GM23338 (cell line): ENCODE measurements at regions not wholly inside any gene's neighbourhood (a gene's known extent, or its start where the extent isn't known, plus 50 kb on each side); places are given as distances from the start of the nearest gene placed in this dataset.

Experiments
- ATAC-seq: fragments of 200-7000 bp; cut with Tn5 transposase; 3 replicates; pipeline ENCODE4 v1.9.1; 2020
- DNase-seq: peaks from one replicate; pipeline ENCODE4 v3.0.0-alpha.2; 2015; ENCODE audit warnings: low spot score
- H2AFZ ChIP-seq: fragments of 200-600 bp; sonication (generic); 2 replicates; pipeline ENCODE4 v1.8.0; 2016; ENCODE audit warnings: antibody characterized with exemption, mild to moderate bottlenecking, moderate library complexity
- H3F3A ChIP-seq: fragments of 200-600 bp; sonication (generic); replicated peaks from 2 replicates; pipeline ENCODE4 v1.8.0; 2017; ENCODE audit warnings: antibody characterized with exemption, mixed run types, low read depth
- H3K27ac ChIP-seq: fragments of 200-600 bp; sonication (generic); 2 replicates; pipeline ENCODE4 v1.6.1; 2016; ENCODE audit warnings: low read depth
- H3K27me3 ChIP-seq: fragments of 200-600 bp; sonication (generic); 2 replicates; pipeline ENCODE4 v1.8.0; 2016; ENCODE audit warnings: mild to moderate bottlenecking, mixed run types, moderate library complexity; ENCODE audit not compliant: insufficient read depth
- H3K36me3 ChIP-seq: fragments of 200-600 bp; sonication (generic); 2 replicates; pipeline ENCODE4 v1.8.0; 2016; ENCODE audit warnings: mild to moderate bottlenecking; ENCODE audit not compliant: insufficient read depth
- H3K4me1 ChIP-seq: fragments of 200-600 bp; sonication (generic); 2 replicates; pipeline ENCODE4 v1.8.0; 2016; ENCODE audit warnings: mild to moderate bottlenecking, moderate library complexity; ENCODE audit not compliant: insufficient read depth
- H3K4me2 ChIP-seq: fragments of 200-600 bp; sonication (generic); 2 replicates; pipeline ENCODE4 v1.7.1; 2017; ENCODE audit warnings: mixed run types
- H3K4me3 ChIP-seq: fragments of 200-600 bp; sonication (generic); 2 replicates; pipeline ENCODE4 v1.6.1; 2016; ENCODE audit warnings: mixed run types
- H3K79me2 ChIP-seq: fragments of 200-600 bp; sonication (generic); replicated peaks from 2 replicates; pipeline ENCODE4 v1.8.0; 2017; ENCODE audit warnings: mild to moderate bottlenecking; ENCODE audit not compliant: insufficient read depth
- H3K9me2 ChIP-seq: fragments of 200-600 bp; sonication (generic); 2 replicates; pipeline ENCODE4 v1.8.0; 2017; ENCODE audit not compliant: insufficient read depth
- H4K20me1 ChIP-seq: fragments of 200-600 bp; sonication (generic); replicated peaks from 2 replicates; pipeline ENCODE4 v1.8.0; 2017; ENCODE audit warnings: mild to moderate bottlenecking; ENCODE audit not compliant: insufficient read depth
- H3K27ac Mint-ChIP-seq: 2 replicates; pipeline ENCODE4 v1.8.0; 2020; ENCODE audit warnings: inconsistent platforms, mild to moderate bottlenecking, moderate library complexity, mixed read lengths
- H3K27me3 Mint-ChIP-seq: 3 replicates; pipeline ENCODE4 v1.8.0; 2022; ENCODE audit warnings: low read depth, mild to moderate bottlenecking, moderate library complexity, mixed read lengths, inconsistent platforms; ENCODE audit not compliant: insufficient read depth, poor library complexity
- H3K36me3 Mint-ChIP-seq: 3 replicates; pipeline ENCODE4 v1.8.0; 2021; ENCODE audit warnings: low read depth, mild to moderate bottlenecking, inconsistent platforms, moderate library complexity, mixed read lengths
- H3K4me1 Mint-ChIP-seq: 3 replicates; pipeline ENCODE4 v1.8.0; 2020; ENCODE audit warnings: mild to moderate bottlenecking, inconsistent platforms, mixed read lengths
- H3K4me3 Mint-ChIP-seq: 3 replicates; pipeline ENCODE4 v1.8.0; 2021; ENCODE audit warnings: moderate library complexity, mild to moderate bottlenecking, inconsistent platforms, mixed read lengths
- H3K9me3 Mint-ChIP-seq: 3 replicates; pipeline ENCODE4 v1.8.0; 2020; ENCODE audit warnings: moderate library complexity, mild to moderate bottlenecking, inconsistent platforms, mixed read lengths
- EZH2 ChIP-seq: fragments of 200-600 bp; sonication (generic); IDR thresholded peaks from one replicate; pipeline ENCODE4 v1.8.0; 2017; ENCODE audit warnings: antibody characterized with exemption, mild to moderate bottlenecking, low read depth; ENCODE audit not compliant: unreplicated experiment
- NANOG ChIP-seq: IDR thresholded peaks from 2 replicates; pipeline ENCODE4 v1.6.1; 2016; ENCODE audit warnings: antibody characterized with exemption, borderline replicate concordance
- POLR2AphosphoS5 ChIP-seq: IDR thresholded peaks from 2 replicates; pipeline ENCODE4 v1.6.1; 2016; ENCODE audit warnings: antibody characterized with exemption, low read depth
- REST ChIP-seq: IDR thresholded peaks from one replicate; pipeline ENCODE4 v1.6.1; 2018; ENCODE audit warnings: antibody characterized with exemption; ENCODE audit not compliant: unreplicated experiment
- ZNF114 ChIP-seq: fragments of 250-450 bp; sonication (Bioruptor Pico); IDR thresholded peaks from 2 replicates; pipeline ENCODE4 v1.5.0; 2020; ENCODE audit warnings: mild to moderate bottlenecking, moderate library complexity
- ZNF462 ChIP-seq: fragments of 250-450 bp; sonication (Bioruptor Pico); IDR thresholded peaks from 2 replicates; pipeline ENCODE4 v1.5.0; 2020; ENCODE audit warnings: mild to moderate bottlenecking, moderate library complexity

GRCh38 chr6:28720357-28721231 lies 194.9 kb downstream of the GPX5 start (continued):
- no peak for TF ChIP-seq ZNF462 (CRISPR knock-in tag)
- no peak for TF ChIP-seq ZNF114
- TF ChIP-seq REST, result no peak

- no peaks in the 10 kb centered on the region for H4K20me1 ChIP-seq
- no peak overlapping the region for H3K4me3 ChIP-seq
- no peaks in the 10 kb centered on the region for H3K9me2 ChIP-seq
- no peaks in the 10 kb centered on the region for H3F3A ChIP-seq
- Mint-ChIP-seq H3K27me3 (peaks cover 34% of the 10 kb centered on the region), H3K27ac (no peak overlapping the region), H3K4me3 (peak overlapping the region; percentile 73), H3K9me3 (peaks cover 2% of the 10 kb centered on the region; the same call in 1 of the 3 replicates), H3K4me1 (peaks cover 13% of the 10 kb centered on the region; the same call in 2 of the 3 replicates), H3K36me3 (no peaks in the 10 kb centered on the region)
- ATAC-seq, result no peak
- no peaks in the 10 kb centered on the region; the same call in 1 of the 2 replicates for H3K4me1 ChIP-seq
- H3K4me2 ChIP-seq, result peak overlapping the region; percentile 59; the same call in 1 of the 2 replicates
- DNase-seq, result no peak
- H3K27me3 ChIP-seq, result no peaks in the 10 kb centered on the region
- no peaks in the 10 kb centered on the region for H3K36me3 ChIP-seq
- H3K27ac ChIP-seq, result no peak overlapping the region
- no peak overlapping the region for H2AFZ ChIP-seq
- H3K79me2 ChIP-seq, result no peaks in the 10 kb centered on the region
- TF ChIP-seq NANOG (no peak), EZH2 (no peak), POLR2AphosphoS5 (no peak)
These were observed 195.7 kb downstream of the GPX5 start for GRCh38 chr6:28721372-28721771.
